ENCODE measurements at regions not wholly inside any gene's neighbourhood (a gene's known extent, or its start where the extent isn't known, plus 50 kb on each side); places are given as distances from the start of the nearest gene placed in this dataset.

DNA sequence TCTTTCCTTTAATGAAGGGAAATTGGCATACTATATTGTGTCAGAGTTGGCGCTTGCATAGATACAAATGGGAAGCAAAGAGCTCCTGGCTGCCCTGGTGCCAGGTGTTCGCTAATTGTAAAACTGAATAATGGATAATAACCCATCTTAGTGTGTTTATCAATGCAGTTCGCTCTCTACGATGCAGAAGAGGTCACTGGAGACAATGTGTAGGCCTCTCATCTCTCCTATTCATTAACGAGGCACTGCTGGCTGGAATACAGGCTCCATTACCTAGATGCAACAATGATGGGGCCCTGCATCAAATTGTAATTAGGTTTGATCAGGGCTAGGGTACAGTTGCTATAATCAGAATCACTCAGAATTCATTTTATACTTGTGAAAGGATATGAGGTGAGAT is 171.0 kb downstream of the RMI1 start (continued):
- TF ChIP-seq, protein P1, sequence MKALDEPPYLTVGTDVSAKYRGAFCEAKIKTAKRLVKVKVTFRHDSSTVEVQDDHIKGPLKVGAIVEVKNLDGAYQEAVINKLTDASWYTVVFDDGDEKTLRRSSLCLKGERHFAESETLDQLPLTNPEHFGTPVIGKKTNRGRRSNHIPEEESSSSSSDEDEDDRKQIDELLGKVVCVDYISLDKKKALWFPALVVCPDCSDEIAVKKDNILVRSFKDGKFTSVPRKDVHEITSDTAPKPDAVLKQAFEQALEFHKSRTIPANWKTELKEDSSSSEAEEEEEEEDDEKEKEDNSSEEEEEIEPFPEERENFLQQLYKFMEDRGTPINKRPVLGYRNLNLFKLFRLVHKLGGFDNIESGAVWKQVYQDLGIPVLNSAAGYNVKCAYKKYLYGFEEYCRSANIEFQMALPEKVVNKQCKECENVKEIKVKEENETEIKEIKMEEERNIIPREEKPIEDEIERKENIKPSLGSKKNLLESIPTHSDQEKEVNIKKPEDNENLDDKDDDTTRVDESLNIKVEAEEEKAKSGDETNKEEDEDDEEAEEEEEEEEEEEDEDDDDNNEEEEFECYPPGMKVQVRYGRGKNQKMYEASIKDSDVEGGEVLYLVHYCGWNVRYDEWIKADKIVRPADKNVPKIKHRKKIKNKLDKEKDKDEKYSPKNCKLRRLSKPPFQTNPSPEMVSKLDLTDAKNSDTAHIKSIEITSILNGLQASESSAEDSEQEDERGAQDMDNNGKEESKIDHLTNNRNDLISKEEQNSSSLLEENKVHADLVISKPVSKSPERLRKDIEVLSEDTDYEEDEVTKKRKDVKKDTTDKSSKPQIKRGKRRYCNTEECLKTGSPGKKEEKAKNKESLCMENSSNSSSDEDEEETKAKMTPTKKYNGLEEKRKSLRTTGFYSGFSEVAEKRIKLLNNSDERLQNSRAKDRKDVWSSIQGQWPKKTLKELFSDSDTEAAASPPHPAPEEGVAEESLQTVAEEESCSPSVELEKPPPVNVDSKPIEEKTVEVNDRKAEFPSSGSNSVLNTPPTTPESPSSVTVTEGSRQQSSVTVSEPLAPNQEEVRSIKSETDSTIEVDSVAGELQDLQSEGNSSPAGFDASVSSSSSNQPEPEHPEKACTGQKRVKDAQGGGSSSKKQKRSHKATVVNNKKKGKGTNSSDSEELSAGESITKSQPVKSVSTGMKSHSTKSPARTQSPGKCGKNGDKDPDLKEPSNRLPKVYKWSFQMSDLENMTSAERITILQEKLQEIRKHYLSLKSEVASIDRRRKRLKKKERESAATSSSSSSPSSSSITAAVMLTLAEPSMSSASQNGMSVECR (CRISPR knock-in tag; IDR thresholded peaks at IDR 0.05; ENCODE audit: borderline replicate concordance): no peak

DNA sequence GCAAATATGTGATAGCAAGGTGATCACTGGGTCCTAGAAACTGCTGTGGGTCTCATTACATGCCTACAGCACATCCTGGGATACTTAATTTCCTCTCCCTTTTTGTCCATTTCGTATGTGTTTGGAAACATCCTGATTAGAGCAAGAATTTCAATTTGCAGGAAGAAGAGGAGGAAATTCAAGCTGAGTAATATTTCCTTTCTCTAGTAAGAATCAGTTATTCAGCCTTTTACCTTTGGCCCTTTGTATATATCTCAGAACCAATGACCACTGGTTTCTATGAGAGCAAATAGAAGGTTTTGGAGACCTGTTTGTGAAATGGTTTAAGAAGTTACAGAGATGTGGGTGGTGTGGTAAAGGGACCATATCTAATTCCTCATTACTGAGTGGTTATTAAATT is 171.6 kb downstream of the RMI1 start:
- H3K27ac Mint-ChIP-seq: no peak overlapping the region
- ATAC-seq (no peak), DNase-seq (ENCODE audit: low spot score) (no peak)
- no peaks in the 10 kb centered on the region for H3K36me3 Mint-ChIP-seq
- H3K4me1 Mint-ChIP-seq: peaks cover 25% of the 10 kb centered on the region
- peaks cover 74% of the 10 kb centered on the region for H3K27me3 Mint-ChIP-seq (ENCODE audit: low read depth)
- POLR2A ChIA-PET: no interaction called here
- CTCF ChIA-PET: no interaction called here
- no peaks in the 10 kb centered on the region for H3K9me3 Mint-ChIP-seq
- no peak overlapping the region for H3K4me3 Mint-ChIP-seq
- TF ChIP-seq, protein P2, sequence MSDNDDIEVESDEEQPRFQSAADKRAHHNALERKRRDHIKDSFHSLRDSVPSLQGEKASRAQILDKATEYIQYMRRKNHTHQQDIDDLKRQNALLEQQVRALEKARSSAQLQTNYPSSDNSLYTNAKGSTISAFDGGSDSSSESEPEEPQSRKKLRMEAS (CRISPR knock-in tag; IDR thresholded peaks at IDR 0.05): no peak
- TF ChIP-seq TCF7 (CRISPR knock-in tag; IDR thresholded peaks at IDR 0.05; ENCODE audit: low read depth) (no peak), JUN (CRISPR knock-in tag; IDR thresholded peaks at IDR 0.05) (no peak), ZNF416 (CRISPR knock-in tag; IDR thresholded peaks at IDR 0.05) (no peak)
- TF ChIP-seq, protein P3, sequence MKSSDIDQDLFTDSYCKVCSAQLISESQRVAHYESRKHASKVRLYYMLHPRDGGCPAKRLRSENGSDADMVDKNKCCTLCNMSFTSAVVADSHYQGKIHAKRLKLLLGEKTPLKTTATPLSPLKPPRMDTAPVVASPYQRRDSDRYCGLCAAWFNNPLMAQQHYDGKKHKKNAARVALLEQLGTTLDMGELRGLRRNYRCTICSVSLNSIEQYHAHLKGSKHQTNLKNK (CRISPR knock-in tag; IDR thresholded peaks at IDR 0.05): no peak

DNA sequence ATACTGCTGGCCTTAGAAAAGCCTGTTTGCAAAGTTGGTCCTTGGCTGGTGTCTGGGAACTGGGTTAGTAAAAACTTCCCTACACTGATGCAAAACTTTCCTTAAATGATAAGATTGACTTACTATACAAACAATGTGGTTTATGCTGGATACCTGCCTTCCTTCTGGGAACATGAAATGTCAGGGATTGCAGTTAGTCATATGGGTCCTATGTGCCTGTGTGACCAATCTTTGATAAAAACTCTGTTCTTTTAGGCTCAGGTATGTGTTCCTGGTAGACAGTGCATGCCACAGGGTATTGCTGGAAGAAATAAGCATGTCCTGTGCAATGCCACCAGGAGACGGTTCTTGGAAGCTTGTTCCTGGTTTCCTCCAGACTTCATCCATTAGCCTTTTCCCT is 173.3 kb downstream of the RMI1 start:
- Mint-ChIP-seq H3K4me3 (no peak overlapping the region), H3K4me1 (peaks cover 16% of the 10 kb centered on the region; the same call in 1 of the 2 replicates), H3K27ac (no peak overlapping the region), H3K36me3 (no peaks in the 10 kb centered on the region), H3K9me3 (no peaks in the 10 kb centered on the region), H3K27me3 (ENCODE audit: low read depth) (peaks cover 77% of the 10 kb centered on the region)
- DNase-seq (ENCODE audit: low spot score) (no peak), ATAC-seq (no peak)
- TF ChIP-seq GRHL2 (CRISPR knock-in tag; IDR thresholded peaks at IDR 0.05; ENCODE audit: insufficient replicate concordance, severe bottlenecking) (no peak), ZNF263 (CRISPR knock-in tag; IDR thresholded peaks at IDR 0.05; ENCODE audit: low read depth) (no peak), EMX1 (CRISPR knock-in tag; IDR thresholded peaks at IDR 0.05) (no peak), TP53 (CRISPR knock-in tag; IDR thresholded peaks at IDR 0.05) (no peak), CREM (CRISPR knock-in tag; IDR thresholded peaks at IDR 0.05) (no peak)
- TF ChIP-seq, protein P4, sequence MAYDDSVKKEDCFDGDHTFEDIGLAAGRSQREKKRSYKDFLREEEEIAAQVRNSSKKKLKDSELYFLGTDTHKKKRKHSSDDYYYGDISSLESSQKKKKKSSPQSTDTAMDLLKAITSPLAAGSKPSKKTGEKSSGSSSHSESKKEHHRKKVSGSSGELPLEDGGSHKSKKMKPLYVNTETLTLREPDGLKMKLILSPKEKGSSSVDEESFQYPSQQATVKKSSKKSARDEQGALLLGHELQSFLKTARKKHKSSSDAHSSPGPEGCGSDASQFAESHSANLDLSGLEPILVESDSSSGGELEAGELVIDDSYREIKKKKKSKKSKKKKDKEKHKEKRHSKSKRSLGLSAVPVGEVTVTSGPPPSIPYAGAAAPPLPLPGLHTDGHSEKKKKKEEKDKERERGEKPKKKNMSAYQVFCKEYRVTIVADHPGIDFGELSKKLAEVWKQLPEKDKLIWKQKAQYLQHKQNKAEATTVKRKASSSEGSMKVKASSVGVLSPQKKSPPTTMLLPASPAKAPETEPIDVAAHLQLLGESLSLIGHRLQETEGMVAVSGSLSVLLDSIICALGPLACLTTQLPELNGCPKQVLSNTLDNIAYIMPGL (CRISPR knock-in tag; IDR thresholded peaks at IDR 0.05): no peak
- TF ChIP-seq, protein P5, sequence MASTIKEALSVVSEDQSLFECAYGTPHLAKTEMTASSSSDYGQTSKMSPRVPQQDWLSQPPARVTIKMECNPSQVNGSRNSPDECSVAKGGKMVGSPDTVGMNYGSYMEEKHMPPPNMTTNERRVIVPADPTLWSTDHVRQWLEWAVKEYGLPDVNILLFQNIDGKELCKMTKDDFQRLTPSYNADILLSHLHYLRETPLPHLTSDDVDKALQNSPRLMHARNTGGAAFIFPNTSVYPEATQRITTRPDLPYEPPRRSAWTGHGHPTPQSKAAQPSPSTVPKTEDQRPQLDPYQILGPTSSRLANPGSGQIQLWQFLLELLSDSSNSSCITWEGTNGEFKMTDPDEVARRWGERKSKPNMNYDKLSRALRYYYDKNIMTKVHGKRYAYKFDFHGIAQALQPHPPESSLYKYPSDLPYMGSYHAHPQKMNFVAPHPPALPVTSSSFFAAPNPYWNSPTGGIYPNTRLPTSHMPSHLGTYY (CRISPR knock-in tag; IDR thresholded peaks at IDR 0.05): no peak
- TF ChIP-seq, protein P6, sequence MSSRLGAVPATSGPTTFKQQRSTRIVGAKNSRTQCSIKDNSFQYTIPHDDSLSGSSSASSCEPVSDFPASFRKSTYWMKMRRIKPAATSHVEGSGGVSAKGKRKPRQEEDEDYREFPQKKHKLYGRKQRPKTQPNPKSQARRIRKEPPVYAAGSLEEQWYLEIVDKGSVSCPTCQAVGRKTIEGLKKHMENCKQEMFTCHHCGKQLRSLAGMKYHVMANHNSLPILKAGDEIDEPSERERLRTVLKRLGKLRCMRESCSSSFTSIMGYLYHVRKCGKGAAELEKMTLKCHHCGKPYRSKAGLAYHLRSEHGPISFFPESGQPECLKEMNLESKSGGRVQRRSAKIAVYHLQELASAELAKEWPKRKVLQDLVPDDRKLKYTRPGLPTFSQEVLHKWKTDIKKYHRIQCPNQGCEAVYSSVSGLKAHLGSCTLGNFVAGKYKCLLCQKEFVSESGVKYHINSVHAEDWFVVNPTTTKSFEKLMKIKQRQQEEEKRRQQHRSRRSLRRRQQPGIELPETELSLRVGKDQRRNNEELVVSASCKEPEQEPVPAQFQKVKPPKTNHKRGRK (CRISPR knock-in tag; IDR thresholded peaks at IDR 0.05; ENCODE audit: borderline replicate concordance): no peak
- TF ChIP-seq, protein P7, sequence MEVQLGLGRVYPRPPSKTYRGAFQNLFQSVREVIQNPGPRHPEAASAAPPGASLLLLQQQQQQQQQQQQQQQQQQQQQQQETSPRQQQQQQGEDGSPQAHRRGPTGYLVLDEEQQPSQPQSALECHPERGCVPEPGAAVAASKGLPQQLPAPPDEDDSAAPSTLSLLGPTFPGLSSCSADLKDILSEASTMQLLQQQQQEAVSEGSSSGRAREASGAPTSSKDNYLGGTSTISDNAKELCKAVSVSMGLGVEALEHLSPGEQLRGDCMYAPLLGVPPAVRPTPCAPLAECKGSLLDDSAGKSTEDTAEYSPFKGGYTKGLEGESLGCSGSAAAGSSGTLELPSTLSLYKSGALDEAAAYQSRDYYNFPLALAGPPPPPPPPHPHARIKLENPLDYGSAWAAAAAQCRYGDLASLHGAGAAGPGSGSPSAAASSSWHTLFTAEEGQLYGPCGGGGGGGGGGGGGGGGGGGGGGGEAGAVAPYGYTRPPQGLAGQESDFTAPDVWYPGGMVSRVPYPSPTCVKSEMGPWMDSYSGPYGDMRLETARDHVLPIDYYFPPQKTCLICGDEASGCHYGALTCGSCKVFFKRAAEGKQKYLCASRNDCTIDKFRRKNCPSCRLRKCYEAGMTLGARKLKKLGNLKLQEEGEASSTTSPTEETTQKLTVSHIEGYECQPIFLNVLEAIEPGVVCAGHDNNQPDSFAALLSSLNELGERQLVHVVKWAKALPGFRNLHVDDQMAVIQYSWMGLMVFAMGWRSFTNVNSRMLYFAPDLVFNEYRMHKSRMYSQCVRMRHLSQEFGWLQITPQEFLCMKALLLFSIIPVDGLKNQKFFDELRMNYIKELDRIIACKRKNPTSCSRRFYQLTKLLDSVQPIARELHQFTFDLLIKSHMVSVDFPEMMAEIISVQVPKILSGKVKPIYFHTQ (CRISPR knock-in tag; IDR thresholded peaks at IDR 0.05): no peak
- TF ChIP-seq, protein P8, sequence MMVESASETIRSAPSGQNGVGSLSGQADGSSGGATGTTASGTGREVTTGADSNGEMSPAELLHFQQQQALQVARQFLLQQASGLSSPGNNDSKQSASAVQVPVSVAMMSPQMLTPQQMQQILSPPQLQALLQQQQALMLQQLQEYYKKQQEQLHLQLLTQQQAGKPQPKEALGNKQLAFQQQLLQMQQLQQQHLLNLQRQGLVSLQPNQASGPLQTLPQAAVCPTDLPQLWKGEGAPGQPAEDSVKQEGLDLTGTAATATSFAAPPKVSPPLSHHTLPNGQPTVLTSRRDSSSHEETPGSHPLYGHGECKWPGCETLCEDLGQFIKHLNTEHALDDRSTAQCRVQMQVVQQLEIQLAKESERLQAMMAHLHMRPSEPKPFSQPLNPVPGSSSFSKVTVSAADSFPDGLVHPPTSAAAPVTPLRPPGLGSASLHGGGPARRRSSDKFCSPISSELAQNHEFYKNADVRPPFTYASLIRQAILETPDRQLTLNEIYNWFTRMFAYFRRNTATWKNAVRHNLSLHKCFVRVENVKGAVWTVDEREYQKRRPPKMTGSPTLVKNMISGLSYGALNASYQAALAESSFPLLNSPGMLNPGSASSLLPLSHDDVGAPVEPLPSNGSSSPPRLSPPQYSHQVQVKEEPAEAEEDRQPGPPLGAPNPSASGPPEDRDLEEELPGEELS (CRISPR knock-in tag; IDR thresholded peaks at IDR 0.05): no peak
- CTCF ChIA-PET: no interaction called here
- POLR2A ChIA-PET: no interaction called here
